ENCODE measurements at regions not wholly inside any gene's neighbourhood (a gene's known extent, or its start where the extent isn't known, plus 50 kb on each side); places are given as distances from the start of the nearest gene placed in this dataset.

DNA sequence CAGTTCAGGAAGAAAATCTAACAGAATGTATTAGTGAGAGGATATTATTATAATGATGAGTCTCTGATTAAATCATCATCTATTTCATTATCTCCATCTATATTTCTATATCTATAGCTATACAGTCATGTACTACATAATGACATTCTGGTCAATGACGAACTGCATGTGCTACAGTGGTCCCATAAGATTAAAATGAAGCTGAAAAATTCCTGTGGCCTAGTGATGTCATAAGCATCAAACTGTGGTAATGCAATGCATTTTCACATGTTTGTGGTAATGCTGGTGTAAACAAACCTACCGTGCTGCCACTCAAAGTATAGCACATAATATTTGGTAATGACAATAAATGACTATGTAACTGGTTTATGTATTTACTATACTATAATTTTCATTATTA, 1127.9 kb upstream of the CHAC2 start:
- H3K4me3 ChIP-seq: no peak overlapping the region
- DNase-seq (no peak), ATAC-seq (no peak)
- no peak overlapping the region for H3K27ac ChIP-seq
- TF ChIP-seq, protein P1, sequence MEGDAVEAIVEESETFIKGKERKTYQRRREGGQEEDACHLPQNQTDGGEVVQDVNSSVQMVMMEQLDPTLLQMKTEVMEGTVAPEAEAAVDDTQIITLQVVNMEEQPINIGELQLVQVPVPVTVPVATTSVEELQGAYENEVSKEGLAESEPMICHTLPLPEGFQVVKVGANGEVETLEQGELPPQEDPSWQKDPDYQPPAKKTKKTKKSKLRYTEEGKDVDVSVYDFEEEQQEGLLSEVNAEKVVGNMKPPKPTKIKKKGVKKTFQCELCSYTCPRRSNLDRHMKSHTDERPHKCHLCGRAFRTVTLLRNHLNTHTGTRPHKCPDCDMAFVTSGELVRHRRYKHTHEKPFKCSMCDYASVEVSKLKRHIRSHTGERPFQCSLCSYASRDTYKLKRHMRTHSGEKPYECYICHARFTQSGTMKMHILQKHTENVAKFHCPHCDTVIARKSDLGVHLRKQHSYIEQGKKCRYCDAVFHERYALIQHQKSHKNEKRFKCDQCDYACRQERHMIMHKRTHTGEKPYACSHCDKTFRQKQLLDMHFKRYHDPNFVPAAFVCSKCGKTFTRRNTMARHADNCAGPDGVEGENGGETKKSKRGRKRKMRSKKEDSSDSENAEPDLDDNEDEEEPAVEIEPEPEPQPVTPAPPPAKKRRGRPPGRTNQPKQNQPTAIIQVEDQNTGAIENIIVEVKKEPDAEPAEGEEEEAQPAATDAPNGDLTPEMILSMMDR (IDR thresholded peaks at IDR 0.05): no peak
- no peak for TF ChIP-seq POLR2A (IDR thresholded peaks at IDR 0.05)
- H3K27me3 ChIP-seq: no peaks in the 10 kb centered on the region
- H3K36me3 ChIP-seq: no peaks in the 10 kb centered on the region
- no peaks in the 10 kb centered on the region for H3K4me1 ChIP-seq
- H3K9me3 ChIP-seq: no peaks in the 10 kb centered on the region
- 64% methylated on average over 2 of the region's 2 CpGs for WGBS (ENCODE audit: insufficient coverage, low coverage, low lambda C conversion rate, missing lambda C conversion rate)
- intact Hi-C loops (cut with DNase I): no loop called here

DNA sequence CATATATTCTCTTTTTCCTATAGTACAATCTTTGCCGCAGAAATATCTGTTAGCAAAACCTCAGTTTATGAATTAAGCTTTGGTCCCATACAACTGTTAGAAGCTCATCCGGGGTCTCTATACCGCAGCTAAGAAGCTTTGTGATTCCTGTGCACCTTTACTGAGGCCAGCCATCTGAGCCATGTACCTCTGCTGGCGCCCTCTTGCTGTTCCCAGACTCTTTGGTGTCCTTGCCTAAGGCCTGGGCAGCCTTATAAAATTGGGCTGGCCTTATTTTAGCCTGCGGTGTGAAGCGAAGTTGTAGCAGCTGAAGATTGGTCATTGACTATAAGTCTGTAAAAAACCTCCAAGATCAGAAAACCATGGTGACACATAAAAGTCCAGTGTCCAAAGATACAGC, 1135.1 kb upstream of the CHAC2 start:
- intact Hi-C loops (cut with DNase I): no loop called here
- ATAC-seq (no peak), DNase-seq (no peak)
- H3K27ac ChIP-seq: no peak overlapping the region
- no peak for TF ChIP-seq POLR2A (IDR thresholded peaks at IDR 0.05)
- TF ChIP-seq, protein P1 (IDR thresholded peaks at IDR 0.05): no peak
- H3K4me1 ChIP-seq: no peaks in the 10 kb centered on the region
- 84% methylated on average over 6 of the region's 6 CpGs for WGBS (ENCODE audit: insufficient coverage, low coverage, low lambda C conversion rate, missing lambda C conversion rate)
- no peak overlapping the region for H3K4me3 ChIP-seq
- no peaks in the 10 kb centered on the region for H3K9me3 ChIP-seq
- no peaks in the 10 kb centered on the region for H3K36me3 ChIP-seq
- H3K27me3 ChIP-seq: no peaks in the 10 kb centered on the region

DNA sequence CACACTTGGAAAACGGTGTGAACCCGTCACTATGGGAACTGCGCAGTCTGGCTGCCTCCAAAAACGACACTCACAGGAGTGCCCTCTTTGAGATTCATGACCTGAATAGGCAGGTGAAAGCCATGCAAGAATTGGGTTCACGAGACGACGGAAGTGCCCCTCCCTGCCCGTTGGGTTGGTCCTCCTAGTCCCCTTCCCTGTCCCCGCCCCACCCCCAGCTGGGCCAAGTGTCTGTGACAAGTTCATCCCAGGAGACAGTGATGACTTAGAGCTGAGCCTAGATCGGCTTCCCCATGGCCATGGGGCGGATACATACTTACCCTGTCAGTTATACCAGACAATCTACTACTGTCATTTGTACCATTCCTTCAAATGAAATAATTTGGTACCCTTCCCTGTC, 1137.7 kb upstream of the CHAC2 start:
- Histone ChIP-seq H3K27ac (no peak overlapping the region), H3K9me3 (no peaks in the 10 kb centered on the region), H3K4me3 (no peak overlapping the region), H3K36me3 (no peaks in the 10 kb centered on the region), H3K27me3 (no peaks in the 10 kb centered on the region), H3K4me1 (no peaks in the 10 kb centered on the region)
- ATAC-seq (no peak), DNase-seq (no peak)
- intact Hi-C loops (cut with DNase I): no loop called here
- WGBS (ENCODE audit: insufficient coverage, low coverage, low lambda C conversion rate, missing lambda C conversion rate): 72% methylated on average over 5 of the region's 11 CpGs
- TF ChIP-seq, protein P1 (IDR thresholded peaks at IDR 0.05): no peak
- no peak for TF ChIP-seq POLR2A (IDR thresholded peaks at IDR 0.05)

DNA sequence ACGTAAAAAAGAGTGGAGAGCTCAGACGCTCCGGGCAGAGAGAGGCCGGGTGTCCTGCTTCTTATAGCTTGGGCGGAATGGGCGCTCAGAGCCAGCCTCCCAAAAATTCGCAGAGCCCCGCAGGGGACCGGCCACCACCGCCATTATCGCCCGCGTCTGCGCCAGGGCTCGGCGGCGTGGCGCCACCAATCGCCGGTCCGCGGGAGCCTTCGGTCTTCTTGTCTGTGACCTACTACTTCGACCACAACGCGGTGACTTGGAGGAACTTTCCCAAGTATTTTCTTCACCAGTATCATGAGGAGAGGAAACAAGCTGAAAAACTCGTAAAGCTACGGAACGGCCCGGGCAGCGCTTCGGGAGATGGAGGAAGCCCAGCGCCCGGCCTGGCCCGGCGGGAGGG, 1138.1 kb upstream of the CHAC2 start:
- Histone ChIP-seq H3K4me3 (no peak overlapping the region), H3K27me3 (no peaks in the 10 kb centered on the region), H3K4me1 (no peaks in the 10 kb centered on the region), H3K27ac (no peak overlapping the region), H3K36me3 (no peaks in the 10 kb centered on the region), H3K9me3 (no peaks in the 10 kb centered on the region)
- ATAC-seq (no peak), DNase-seq (no peak)
- 93% methylated on average over 11 of the region's 36 CpGs for WGBS (ENCODE audit: insufficient coverage, low coverage, low lambda C conversion rate, missing lambda C conversion rate)
- intact Hi-C loops (cut with DNase I): no loop called here
- TF ChIP-seq, protein P1 (IDR thresholded peaks at IDR 0.05): no peak
- TF ChIP-seq POLR2A (IDR thresholded peaks at IDR 0.05): no peak

DNA sequence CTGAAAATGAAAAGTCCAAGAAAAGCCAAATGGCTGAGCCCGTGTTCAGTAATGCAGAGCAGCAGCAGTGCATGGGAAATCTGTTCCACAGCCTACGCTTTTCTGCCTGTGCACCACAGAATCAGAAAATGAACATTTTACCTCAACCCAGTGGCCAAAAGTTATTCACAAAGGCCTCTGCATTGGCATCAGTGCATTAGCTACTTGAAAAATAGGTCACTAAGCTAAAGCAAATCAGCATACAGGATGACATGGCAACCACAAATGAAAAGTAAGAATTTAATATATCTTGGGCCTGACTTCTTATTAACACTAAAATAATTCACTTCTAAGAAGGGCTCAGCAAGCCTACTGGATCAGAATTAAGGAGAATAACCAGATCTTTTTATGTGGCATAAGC, 1145.3 kb upstream of the CHAC2 start:
- TF ChIP-seq, protein P1 (IDR thresholded peaks at IDR 0.05): no peak
- no peak for TF ChIP-seq POLR2A (IDR thresholded peaks at IDR 0.05)
- no peaks in the 10 kb centered on the region for H3K4me1 ChIP-seq
- H3K36me3 ChIP-seq: no peaks in the 10 kb centered on the region
- no peak overlapping the region for H3K4me3 ChIP-seq
- intact Hi-C loops (cut with DNase I): no loop called here
- no peak for DNase-seq
- ATAC-seq: no peak
- H3K9me3 ChIP-seq: no peaks in the 10 kb centered on the region
- no peaks in the 10 kb centered on the region for H3K27me3 ChIP-seq
- WGBS (ENCODE audit: insufficient coverage, low coverage, low lambda C conversion rate, missing lambda C conversion rate): 66% methylated on average over 2 of the region's 2 CpGs
- no peak overlapping the region for H3K27ac ChIP-seq

Measured in right lobe of liver (tissue), 6 donors.